GM21717 (cell line): ENCODE measurements at regions not wholly inside any gene's neighbourhood (a gene's known extent, or its start where the extent isn't known, plus 50 kb on each side); places are given as distances from the start of the nearest gene placed in this dataset.
"Not testable (repeated sequence)": the region's sequence is repeated elsewhere in the genome, so short reads cannot be mapped to it uniquely, and the experiment has no call there.

Experiments used
- ATAC-seq: cut with Tn5 transposase; IDR thresholded peaks from one replicate; pipeline ENCODE4 v1.9.1; 2021; ENCODE audit warnings: mild to moderate bottlenecking, moderate library complexity; ENCODE audit not compliant: unreplicated experiment

DNA sequence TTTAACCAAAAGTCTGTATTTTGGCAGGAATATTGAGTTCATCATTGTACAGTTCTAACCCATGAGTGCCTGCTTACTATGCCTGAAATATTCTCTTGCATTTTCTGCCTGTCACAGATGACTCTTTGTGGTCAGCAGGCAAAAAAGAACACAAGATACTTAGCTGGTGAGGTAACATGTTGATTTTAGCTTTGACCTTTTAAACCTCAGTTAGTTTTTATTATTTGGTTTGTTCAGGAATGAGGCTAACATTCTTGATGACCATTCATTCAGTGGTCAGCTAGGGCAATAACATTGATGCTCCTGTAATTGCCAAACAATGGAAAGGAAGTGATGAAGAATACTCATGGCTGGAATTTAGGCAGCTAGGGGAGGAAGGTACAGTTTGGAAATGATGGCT is 491.2 kb downstream of the PIK3C3 start:
- no peak for ATAC-seq

DNA sequence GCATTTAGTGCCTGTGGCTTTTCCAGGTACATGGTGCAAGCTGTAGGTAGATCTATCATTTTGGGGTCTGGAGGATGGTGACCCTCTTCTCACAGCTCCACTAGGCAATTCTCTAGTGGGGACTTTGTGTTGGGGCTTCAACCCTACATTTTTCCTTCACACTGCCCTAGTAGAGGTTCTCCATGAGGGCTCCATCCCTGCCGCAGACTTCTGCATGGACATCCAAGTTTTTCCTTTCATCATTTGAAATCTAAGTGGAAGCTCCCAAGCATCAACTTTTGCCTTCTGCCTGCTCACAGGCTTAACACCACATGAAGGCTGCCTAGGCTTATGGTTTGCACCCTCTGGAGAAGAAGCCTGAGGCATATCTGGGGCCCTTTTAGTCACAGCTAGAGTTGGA is 492.7 kb downstream of the PIK3C3 start:
- no peak for ATAC-seq

DNA sequence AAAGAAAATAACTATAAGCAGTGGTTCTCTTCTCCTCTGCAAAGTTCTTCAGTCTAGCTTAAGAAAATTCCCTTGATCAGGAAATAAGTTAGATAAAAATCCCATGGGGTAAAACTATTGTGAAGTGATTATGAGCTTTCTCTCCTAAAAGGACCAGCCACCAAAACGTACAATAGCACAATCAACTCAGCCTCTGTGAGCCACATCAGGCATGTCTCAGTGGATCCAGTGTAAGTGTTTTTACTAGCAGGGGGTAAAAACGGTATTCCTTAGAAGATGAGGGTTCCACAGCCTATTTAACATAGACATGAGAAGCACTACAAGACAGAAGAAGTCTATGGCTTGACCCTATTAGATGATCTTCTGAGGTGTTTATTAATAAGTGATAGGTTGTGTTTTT is 503.2 kb downstream of the PIK3C3 start:
- ATAC-seq: no peak

DNA sequence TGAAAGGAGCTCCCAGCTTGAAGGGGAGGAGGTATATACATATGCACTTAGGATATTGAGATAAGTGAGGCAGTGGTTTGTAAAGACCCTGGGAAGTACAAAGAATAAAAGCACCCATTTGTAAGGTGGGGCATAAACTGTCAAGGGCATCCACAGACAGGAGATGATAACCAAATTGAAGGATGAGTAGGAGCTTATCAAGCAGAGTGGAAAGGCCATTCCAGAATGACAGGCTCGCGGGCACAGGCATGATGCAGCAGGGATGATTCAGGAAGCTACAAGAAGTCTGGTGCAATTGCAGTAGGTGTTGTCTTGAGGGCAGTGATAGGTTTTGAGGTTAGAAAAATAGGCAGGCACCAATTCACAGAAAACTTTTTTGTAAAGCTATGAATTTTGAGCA is 504.8 kb downstream of the PIK3C3 start:
- no peak for ATAC-seq

DNA sequence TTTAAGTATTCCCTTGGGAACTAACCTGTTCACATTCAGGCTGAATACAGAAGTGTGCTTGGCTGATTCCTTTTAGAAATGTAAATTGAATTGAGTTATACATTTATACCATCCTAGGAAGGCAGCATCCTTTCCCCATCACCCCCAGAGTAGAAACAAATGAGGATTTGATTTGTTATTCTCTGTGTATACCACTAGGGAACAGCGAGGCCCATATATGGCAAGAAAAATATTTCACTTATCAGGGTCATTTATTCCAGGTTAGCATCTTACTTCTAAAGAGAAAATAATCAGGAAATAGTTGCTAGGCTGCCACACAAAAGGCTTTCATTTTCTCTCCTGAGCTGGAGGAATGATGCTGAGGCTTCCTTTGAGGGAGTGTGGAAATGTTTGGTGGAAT is 516.9 kb downstream of the PIK3C3 start:
- no peak for ATAC-seq

DNA sequence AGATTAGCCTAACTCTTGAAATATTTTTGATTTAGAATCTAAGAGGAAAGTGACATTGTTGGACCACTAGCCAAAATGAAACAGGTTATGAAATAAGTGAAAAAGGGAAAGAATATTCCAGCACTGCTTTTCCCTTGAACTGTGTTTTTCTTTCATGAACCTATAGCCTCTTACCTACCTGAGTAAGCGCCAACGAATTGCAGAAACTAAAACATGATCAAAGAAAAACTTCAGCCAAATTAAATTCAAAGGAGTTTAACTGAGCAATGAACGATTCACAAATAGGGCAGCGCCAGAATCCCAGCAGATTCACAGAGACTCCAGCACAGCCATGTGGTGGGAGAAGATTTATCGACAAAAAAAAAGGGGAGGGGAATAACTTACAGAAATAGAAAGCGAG is 518.6 kb downstream of the PIK3C3 start:
- ATAC-seq: no peak

DNA sequence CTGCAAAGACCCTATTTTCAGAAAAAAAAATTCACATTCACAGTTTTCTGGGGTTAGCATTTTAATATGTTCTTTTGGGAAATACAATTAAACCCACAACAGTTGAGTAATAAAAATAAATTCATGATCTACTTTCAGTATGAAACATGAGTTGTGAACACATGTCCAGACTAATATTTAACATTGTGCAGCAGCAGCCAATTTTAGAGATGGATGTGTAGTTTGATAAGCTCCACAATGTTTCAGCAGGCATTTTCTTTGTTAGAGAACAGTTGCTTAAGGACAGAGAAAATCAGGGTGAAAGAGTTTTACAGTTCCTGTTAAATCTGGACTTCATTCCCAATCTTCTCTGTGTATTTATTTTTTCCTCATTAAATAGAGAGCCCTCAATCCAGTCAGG is 519.5 kb downstream of the PIK3C3 start:
- no peak for ATAC-seq

DNA sequence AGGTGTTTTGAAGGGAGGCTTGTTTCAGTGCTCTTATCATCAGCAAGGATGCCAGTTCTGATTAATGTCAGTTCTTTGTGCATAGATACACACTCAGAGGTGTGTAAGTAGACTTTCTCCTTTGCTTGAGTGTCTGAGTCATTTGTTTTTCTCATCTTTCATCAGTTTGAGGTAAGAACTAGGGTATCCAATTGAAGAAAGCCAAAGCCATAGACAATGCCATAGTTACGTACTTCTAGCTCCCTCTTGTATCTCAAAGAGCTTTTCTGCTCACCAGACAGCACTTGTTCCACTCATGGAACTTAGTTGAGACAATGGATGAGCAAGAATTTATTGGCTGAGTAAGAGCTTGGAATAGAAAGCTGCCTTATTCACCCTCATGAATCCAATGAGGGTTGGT is 520.1 kb downstream of the PIK3C3 start:
- ATAC-seq: no peak

DNA sequence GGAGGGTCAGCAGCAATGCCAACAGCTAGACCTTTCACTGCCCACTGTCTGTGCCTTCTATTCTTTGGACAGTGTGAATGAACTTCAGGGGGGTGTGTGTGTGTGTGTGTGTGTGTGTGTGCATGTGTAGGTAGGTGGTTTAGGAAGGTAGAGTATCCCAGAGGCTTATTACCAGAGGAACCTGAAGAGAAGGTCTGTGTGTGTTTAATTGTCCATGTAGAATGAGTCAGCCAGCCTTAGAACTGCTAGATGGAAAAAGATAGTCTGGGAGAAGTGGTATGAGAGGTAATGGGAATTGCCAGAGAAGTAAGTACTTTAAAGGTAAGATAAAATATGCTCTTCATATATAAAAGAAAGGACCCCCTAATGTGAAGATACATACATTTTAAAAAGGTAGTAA is 522.2 kb downstream of the PIK3C3 start:
- ATAC-seq: no peak

DNA sequence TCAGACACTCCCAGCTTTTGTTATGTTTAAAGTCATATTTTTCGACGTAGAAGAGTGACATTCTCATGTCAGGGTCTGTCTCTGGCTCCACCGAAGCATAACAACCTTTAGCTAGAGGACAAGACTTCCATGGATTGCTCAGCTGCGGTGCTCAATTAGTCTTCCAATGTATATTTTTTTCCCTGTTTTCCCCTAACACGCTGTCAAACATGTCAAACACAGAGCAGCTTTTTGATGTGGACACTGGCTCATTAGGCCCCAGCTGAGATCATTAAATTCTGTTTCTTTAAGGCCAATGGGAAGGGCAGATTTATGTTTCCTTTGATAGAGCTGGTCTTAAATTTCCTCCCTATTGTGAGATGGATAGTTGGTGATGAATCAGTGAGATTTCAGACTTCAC is 525.4 kb downstream of the PIK3C3 start:
- ATAC-seq: no peak

DNA sequence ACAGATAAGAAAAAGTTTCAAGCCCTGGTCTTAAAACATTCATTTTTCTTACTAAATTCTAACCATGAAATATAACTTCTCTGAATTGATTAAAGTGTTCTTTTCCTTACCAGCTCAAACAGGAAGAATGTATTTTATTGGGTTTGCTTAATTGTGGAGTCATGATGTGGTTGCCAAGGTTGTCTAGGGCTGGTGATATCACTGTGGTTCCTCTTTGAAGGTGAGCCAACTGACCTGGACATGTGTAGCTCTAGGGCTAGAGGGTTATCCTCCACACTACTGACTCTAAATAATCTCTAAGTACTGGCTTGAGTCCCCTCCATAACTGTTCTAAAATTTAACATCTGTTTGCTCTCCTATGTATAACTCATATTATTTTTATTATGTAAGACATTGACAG is 529.6 kb downstream of the PIK3C3 start:
- no peak for ATAC-seq

DNA sequence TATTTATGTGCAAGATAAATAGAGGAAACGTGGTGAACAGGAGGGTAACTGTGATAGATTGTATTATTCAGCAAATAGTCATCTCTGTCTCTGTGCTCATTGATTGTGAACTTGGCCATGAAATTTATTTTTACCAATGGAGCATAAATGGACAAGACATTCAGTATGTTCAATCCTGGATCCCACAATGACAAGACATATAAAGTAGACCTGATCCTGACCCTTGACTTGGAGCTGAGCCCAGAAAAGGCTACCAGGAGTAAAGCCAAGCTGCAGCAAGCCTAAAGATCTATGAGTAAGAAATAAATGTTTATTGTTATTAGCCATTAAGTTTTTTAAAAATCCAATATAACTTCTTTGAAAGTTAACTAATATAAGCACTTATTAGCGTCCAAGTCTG is 531.2 kb downstream of the PIK3C3 start:
- no peak for ATAC-seq

DNA sequence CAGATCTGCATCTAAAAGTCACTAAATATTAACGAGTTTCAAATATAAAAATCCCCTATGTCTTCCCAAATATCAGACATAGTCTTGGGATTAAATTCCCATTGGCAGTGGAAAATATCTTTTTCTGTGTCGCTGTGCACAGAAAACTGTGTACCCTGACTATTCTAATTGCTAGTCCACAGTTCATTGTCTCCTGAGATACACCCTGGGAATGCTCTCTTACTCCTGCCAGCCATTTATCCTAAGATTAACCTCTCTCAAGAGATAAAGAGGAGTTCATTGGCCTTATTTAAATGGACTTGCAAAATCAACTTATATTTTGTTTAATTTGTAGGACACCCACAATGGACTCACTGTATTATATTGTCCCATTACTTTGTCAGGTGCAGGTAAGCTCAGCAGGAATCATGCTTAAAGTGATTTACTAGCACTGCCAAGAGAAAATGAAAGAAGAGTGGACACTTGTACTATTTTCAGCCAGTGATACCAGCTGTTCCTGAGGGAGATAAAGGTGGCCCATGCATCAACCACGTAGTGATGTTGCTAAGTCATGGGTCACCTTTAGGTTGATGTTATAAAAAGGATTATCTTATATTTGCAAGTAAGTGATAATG is 553.8 kb downstream of the PIK3C3 start:
- no peak for ATAC-seq

DNA sequence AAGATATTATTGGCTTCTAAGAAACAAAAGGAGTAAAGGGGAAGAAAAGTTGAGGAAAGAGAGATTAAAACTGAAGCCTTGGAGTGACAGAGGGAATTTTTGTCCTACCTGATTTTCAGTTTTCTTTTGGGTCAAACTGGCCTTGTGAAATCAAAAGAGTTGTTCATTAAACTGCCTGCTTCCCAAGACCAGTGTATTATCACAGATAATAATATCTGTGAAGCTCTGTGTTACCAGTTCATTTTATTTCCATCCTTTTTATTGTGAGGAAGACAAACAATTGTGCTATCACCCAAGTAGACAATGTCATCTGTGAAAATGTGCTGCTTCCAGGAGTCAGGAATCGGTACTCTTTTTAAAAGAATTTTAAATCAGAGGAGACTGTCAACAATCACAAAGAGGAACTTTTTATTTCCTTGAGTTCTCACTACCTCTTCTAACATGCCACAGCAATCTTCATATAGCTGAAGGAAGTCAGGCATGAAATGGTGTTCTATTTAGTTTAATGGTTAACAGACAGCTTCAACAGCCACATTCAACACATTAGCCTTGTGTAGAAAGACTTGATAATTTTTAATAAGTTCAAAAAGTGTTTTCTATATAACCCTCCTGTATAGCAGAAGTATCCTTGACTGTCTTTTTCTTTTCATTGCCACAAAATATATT is 554.8 kb downstream of the PIK3C3 start:
- ATAC-seq: no peak

DNA sequence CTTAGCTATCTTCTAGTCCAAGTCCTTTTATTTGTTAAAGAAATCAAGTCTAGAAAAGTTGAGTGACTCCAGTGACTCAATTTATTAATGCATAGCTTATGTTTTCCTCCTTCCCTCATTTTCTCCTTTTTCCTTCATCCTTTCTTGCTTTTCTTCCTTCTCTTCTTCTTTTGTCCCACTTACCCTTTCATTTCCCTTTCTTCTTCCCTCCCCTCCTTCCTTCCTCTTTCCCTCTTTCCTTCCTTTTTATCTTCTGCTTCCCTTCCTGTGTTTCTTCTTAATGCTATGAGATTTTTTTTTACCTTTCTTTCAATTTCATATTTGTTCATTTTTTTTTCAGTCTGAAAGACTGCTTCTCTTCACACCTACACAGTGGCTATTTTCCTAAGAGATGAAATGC is 555.5 kb downstream of the PIK3C3 start:
- no peak for ATAC-seq

DNA sequence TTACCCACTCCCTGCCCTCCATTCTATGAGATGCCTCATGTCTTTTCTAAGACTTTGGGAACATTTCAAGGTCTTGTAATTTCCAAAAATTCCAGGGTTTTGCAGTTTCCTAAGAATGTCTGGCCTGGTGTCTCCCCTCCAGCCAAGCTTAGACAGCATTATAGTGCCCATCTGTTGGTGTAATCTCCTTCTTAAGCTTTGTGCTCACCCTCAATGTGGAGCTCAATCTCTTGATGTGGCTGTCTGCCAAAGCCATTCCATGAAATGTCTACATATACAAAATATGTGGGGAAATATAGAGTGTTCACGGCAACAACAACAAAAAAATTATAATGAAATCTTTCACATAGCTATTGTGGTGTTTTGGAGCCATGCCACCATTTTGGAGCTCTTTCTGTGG is 558.4 kb downstream of the PIK3C3 start:
- ATAC-seq: no peak

DNA sequence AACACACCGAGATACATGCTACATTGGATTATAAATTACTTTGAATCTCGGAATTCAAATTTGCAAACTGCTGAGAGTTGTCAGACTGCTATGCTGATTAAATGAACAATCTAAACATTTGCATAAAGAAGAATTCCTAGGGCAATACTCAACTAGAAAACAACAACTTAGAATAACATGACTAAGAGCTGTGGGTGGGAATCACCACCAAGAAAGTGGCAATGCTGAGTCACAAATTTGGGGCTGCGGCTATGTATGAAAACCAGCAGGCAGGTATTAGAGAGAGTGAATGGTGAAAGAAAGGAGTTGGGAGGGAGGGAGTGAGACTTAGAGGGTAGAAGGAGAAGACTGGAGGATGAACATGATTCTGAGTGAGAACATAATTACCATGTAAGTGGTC is 559.5 kb downstream of the PIK3C3 start:
- no peak for ATAC-seq

DNA sequence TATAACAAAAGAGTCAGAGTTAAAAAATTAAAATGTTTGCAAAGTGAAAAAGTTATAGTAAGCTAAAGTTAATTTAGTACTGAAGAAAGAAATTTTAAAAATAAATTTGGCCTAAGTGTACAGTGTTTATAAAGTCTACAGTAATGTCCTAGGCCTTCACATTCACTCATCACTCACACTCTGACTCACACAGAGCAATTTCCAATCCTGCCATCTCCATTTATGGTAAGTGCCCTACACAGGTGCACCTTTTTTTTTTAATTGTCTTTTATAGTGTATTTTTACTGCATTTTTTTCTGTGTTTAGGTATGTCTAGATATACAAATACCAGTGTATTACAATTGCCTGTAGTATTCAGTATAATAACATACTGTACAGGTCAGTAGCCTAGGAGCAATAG is 562.9 kb downstream of the PIK3C3 start:
- ATAC-seq: no peak

DNA sequence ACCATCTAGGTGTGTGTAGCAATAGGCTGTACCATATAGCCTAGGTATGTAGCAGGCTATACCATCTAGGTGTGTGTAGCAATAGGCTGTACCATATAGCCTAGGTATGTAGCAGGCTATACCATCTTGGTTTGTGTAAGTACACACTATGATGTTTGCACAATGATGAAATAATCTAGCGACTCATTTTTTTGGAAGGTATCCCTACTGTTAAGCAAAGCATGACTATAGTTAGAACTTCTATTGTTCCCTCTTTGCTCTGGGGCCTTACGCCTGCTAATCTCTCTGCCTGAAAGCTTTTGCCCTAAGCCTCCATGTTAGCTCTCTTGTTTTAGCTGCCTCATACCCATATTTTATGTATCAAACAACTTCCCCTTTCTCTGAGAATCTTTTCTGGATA is 563.3 kb downstream of the PIK3C3 start:
- ATAC-seq: not testable (repeated sequence)

DNA sequence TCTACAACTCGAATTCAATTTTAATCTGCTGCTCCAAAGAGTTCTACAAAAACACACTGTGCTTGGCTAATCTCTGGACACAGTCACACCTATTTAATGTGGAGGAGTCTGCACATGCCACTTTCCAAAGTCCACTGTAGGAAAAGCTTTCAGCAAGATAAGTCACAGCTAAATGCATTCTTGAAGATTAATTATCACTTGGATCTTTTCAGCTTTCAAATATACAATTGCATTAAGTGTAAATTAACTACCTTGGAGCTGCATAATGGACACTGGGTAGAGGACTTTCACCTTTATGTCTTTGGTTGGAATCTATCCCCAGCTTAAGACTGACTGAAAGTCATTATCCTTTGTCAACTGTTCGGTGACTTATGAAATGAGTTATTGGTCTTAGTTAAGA is 565.1 kb downstream of the PIK3C3 start:
- no peak for ATAC-seq

DNA sequence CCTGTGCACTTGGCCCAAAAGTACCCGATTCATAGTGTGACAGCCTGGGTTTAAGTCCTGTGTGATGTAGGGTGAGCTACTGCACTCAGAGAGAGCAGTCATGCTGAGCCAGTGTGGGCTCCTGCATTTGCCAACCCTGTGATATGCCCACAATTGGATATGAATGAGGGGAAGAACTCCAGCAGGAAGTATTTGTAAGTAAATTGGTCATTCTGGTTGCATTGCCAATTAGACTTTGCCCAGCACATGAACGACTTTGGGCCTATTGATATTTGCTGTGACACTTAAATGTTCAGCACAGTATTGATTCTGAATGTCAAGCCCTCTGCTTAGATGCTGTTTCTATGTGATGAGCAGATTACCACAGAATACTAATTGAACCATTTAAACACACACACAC is 570.9 kb downstream of the PIK3C3 start:
- ATAC-seq: no peak

DNA sequence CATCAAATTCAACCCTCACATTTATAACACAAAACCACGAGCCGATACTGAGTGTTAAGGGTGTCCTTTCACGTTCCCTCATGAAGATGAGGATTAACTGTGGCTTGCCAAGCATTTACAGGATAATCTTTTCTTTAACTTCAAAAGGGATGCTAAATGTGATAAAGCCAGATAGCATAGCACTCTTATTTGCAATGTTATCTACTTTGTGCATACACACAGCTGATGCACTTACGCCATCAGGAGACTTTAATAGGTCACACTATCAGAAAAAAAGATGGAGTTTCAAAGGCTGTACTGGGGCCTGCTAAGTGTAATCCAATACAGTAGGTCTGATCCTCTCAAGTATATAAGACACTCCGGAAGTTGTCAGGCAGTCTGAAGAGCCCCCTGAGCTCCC is 572.7 kb downstream of the PIK3C3 start:
- no peak for ATAC-seq

DNA sequence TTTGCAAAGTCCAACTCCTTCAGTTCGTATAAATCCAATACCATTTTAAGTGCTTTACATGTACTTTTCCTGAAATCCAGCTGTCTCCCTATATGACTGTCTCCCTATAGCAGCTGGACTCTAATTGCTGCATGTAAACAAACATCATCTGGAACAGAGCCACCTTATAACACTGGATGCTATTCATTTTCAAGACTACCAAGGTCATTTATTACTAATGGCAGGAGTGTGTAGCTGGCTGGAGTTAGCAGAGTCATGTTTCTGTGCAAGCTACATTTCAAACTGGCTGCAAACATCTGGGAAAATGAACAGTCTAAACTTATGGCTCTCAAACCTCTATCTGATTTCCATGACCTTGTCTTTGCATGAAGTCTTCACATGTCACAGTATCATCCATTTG is 575.2 kb downstream of the PIK3C3 start:
- ATAC-seq: no peak
